Loucy (cell line): ENCODE measurements at regions not wholly inside any gene's neighbourhood (a gene's known extent, or its start where the extent isn't known, plus 50 kb on each side); places are given as distances from the start of the nearest gene placed in this dataset.

Source experiments
- H2AFZ ChIP-seq: fragments of 200-600 bp; sonication (generic); 2 replicates; pipeline ENCODE4 v1.6.0; 2016; ENCODE audit warnings: antibody characterized with exemption, mild to moderate bottlenecking, low read length, moderate library complexity
- H3F3A ChIP-seq: fragments of 200-600 bp; 2 replicates; pipeline ENCODE4 v1.6.0; 2016; ENCODE audit warnings: antibody characterized with exemption, low read depth, mild to moderate bottlenecking
- H3K27me3 ChIP-seq: fragments of 200-600 bp; sonication (generic); 2 replicates; pipeline ENCODE4 v1.6.1; 2014; ENCODE audit warnings: low read length, mild to moderate bottlenecking; ENCODE audit not compliant: insufficient read depth, poor library complexity, severe bottlenecking
- H3K36me3 ChIP-seq: fragments of 200-600 bp; sonication (generic); 2 replicates; pipeline ENCODE4 v1.6.1; 2016; ENCODE audit warnings: low read length; ENCODE audit not compliant: insufficient read depth
- H3K4me1 ChIP-seq: fragments of 200-600 bp; sonication (generic); 2 replicates; pipeline ENCODE4 v1.5.1; 2014; ENCODE audit warnings: low read length, mild to moderate bottlenecking; ENCODE audit not compliant: insufficient read depth, poor library complexity, severe bottlenecking
- H3K4me2 ChIP-seq: fragments of 200-600 bp; sonication (generic); 2 replicates; pipeline ENCODE4 v1.6.0; 2014; ENCODE audit warnings: antibody characterized with exemption, low read length, low read depth, mild to moderate bottlenecking; ENCODE audit not compliant: poor library complexity, severe bottlenecking
- H3K4me3 ChIP-seq: fragments of 200-600 bp; sonication (generic); 2 replicates; pipeline ENCODE4 v1.5.1; 2014; ENCODE audit warnings: low read length, mild to moderate bottlenecking, mixed read lengths; ENCODE audit not compliant: poor library complexity, severe bottlenecking
- H3K79me2 ChIP-seq: fragments of 200-600 bp; sonication (generic); 2 replicates; pipeline ENCODE4 v1.6.1; 2014; ENCODE audit warnings: low read length; ENCODE audit not compliant: insufficient read depth
- H3K9ac ChIP-seq: fragments of 200-600 bp; sonication (generic); 2 replicates; pipeline ENCODE4 v1.6.0; 2014; ENCODE audit warnings: mild to moderate bottlenecking, low read depth, low read length, moderate library complexity; ENCODE audit not compliant: poor library complexity, severe bottlenecking
- H3K9me2 ChIP-seq: fragments of 200-600 bp; sonication (generic); replicated peaks from 2 replicates; pipeline ENCODE4 v1.6.1; 2016; ENCODE audit warnings: low read depth, low read length, mixed read lengths
- H3K9me3 ChIP-seq: fragments of 200-600 bp; sonication (generic); 2 replicates; pipeline ENCODE4 v1.6.1; 2014; ENCODE audit warnings: mild to moderate bottlenecking, antibody characterized with exemption, low read length, low read depth; ENCODE audit not compliant: insufficient read depth
- H4K20me1 ChIP-seq: fragments of 200-600 bp; sonication (generic); 2 replicates; pipeline ENCODE4 v1.6.0; 2014; ENCODE audit warnings: antibody characterized with exemption, low read length, mild to moderate bottlenecking; ENCODE audit not compliant: insufficient read depth, poor library complexity, severe bottlenecking
- CTCF ChIP-seq: fragments of 200-600 bp; sonication (generic); conservative IDR thresholded peaks from 2 replicates; pipeline ENCODE4 v1.5.1; 2014; ENCODE audit warnings: mild to moderate bottlenecking, antibody characterized with exemption, low read length
- EZH2phosphoT487 ChIP-seq: fragments of 200-600 bp; IDR thresholded peaks from 2 replicates; pipeline ENCODE4 v1.6.1; 2018; ENCODE audit warnings: antibody characterized with exemption, mild to moderate bottlenecking, moderate library complexity, borderline replicate concordance

GRCh38 chr12:131559517-131560516, 151.1 kb upstream of the SFSWAP start:
- no peaks in the 10 kb centered on the region for H3K9me2 ChIP-seq
- H3K79me2 ChIP-seq, result no peaks in the 10 kb centered on the region
- H3K4me2 ChIP-seq, result no peak overlapping the region
- H2AFZ ChIP-seq, result no peak overlapping the region
- no peaks in the 10 kb centered on the region for H3K36me3 ChIP-seq
- TF ChIP-seq EZH2phosphoT487, result no peak
- no peak for TF ChIP-seq CTCF
- H3F3A ChIP-seq, result no peaks in the 10 kb centered on the region
- no peaks in the 10 kb centered on the region for H3K4me1 ChIP-seq
- H3K9ac ChIP-seq, result no peak overlapping the region
- no peaks in the 10 kb centered on the region for H3K27me3 ChIP-seq
- H3K4me3 ChIP-seq, result no peak overlapping the region
- no peaks in the 10 kb centered on the region for H3K9me3 ChIP-seq
- H4K20me1 ChIP-seq, result no peaks in the 10 kb centered on the region

GRCh38 chr12:131561051-131561450, 149.8 kb upstream of the SFSWAP start:
- Histone ChIP-seq H3K4me3 (no peak overlapping the region), H2AFZ (no peak overlapping the region), H3K36me3 (no peaks in the 10 kb centered on the region), H3F3A (no peaks in the 10 kb centered on the region), H3K9ac (no peak overlapping the region), H3K79me2 (no peaks in the 10 kb centered on the region), H3K4me2 (no peak overlapping the region), H3K27me3 (no peaks in the 10 kb centered on the region), H3K9me3 (no peaks in the 10 kb centered on the region), H3K9me2 (no peaks in the 10 kb centered on the region), H3K4me1 (no peaks in the 10 kb centered on the region), H4K20me1 (no peaks in the 10 kb centered on the region)
- no peak for TF ChIP-seq CTCF
- TF ChIP-seq EZH2phosphoT487, result no peak

DNA sequence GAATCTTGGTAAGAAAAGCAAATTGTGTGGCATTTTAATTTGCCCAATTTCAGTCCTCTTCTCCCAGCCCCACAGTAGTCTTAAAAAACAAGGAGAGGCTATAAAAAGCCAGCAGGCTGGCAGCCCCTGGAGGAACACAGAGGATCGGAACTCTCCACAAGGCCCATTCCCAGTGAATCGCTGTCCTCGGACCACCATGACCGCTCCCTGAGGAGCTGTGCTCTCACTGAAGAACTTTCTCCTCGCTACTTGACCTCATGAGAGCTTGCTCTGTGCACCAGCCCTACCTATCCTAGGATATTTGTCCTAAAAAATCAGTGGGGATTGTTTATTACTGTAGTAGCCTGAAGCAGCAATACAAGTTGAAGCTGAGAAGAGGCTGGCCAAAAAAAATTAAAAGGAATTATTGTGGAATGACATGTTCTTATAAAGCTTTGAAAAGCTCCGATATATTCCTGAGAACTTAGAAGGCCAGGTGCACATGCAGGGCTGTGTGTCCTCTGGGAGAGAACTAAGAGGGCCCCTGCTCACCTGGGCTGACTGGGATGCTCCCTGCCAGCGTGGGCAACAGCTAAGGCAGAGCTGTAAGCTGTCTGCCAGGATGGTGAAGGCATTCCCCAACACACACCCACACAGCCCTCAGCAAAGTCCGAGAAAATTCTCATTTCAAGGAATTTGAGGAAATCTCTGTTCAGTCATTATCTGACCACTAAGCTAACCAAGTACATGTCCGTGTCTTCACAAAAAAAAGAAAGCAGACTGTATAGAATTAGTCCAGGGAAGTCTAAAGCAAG, 148.8 kb upstream of the SFSWAP start:
- Histone ChIP-seq H4K20me1 (no peaks in the 10 kb centered on the region), H3K4me2 (no peak overlapping the region), H3K36me3 (no peaks in the 10 kb centered on the region), H2AFZ (no peak overlapping the region), H3K9ac (no peak overlapping the region), H3K79me2 (no peaks in the 10 kb centered on the region), H3K27me3 (no peaks in the 10 kb centered on the region), H3K9me3 (no peaks in the 10 kb centered on the region), H3F3A (no peaks in the 10 kb centered on the region), H3K4me1 (no peaks in the 10 kb centered on the region), H3K4me3 (no peak overlapping the region), H3K9me2 (no peaks in the 10 kb centered on the region)
- TF ChIP-seq EZH2phosphoT487 (no peak), CTCF (no peak)
